GM13976 (cell line): ENCODE measurements at regions not wholly inside any gene's neighbourhood (a gene's known extent, or its start where the extent isn't known, plus 50 kb on each side); places are given as distances from the start of the nearest gene placed in this dataset.

Experiments
- DNase-seq: peaks from one replicate; pipeline ENCODE4 v3.0.0; 2012; ENCODE audit warnings: low spot score
- in situ Hi-C: fragments of 300-500 bp; cut with MboI; formaldehyde crosslinking; loops from one replicate; pipeline ENCODE4 v1.12.0; 2022; ENCODE audit warnings: low sequenced_read_pairs, mixed read lengths, inconsistent platforms; ENCODE audit not compliant: unreplicated experiment
- TF ChIP-seq, protein P1 (sequence below): IDR thresholded peaks from 2 replicates; pipeline ENCODE4 v1.5.1; 2012; ENCODE audit warnings: borderline replicate concordance, mild to moderate bottlenecking; ENCODE audit not compliant: insufficient read depth; ENCODE audit errors: extremely low read depth, missing control alignments, control extremely low read depth

DNA sequence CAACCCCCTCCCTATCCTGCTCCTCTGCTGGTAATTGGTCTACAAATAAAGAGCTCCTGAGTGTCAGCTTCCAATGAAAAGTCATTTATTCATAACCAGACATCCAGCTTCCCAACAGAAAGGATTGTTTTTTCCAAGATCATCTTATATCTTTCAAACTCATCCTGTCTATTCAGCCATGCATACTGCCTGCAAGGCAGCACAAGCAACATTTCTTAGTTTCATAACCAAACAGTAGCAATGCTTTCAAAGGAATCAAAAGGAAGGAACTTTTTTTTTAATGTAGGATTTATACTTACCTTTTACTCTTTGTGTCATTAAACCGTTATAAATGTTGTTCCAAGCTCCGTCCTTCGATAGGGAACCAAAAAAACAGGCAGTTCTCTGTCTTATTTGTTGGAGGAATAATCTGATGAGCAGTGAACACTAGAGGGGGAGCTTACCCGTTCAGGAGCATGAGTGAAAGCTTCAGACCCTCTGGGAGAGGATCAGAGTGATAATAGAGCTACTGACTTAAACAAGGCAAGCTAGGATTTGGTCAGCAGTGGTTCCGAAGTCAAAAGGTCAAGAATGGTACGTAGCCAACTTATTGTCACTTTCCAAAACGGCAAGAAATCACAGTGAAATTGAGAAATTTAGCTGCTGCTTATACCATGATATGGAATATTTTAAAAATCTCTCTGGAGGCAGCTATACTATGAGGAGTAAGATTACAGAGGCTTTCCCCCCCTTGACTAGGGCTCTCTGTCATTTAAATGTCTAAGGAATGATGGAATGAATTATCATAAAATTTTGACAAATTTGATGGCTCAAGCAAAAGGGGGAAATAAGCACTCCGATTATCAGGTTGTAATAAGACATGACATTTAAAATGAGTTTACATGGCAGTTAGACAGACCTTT, 892.9 kb downstream of the NR2F1-AS1 start:
- no peak for DNase-seq
- TF ChIP-seq, protein P1, sequence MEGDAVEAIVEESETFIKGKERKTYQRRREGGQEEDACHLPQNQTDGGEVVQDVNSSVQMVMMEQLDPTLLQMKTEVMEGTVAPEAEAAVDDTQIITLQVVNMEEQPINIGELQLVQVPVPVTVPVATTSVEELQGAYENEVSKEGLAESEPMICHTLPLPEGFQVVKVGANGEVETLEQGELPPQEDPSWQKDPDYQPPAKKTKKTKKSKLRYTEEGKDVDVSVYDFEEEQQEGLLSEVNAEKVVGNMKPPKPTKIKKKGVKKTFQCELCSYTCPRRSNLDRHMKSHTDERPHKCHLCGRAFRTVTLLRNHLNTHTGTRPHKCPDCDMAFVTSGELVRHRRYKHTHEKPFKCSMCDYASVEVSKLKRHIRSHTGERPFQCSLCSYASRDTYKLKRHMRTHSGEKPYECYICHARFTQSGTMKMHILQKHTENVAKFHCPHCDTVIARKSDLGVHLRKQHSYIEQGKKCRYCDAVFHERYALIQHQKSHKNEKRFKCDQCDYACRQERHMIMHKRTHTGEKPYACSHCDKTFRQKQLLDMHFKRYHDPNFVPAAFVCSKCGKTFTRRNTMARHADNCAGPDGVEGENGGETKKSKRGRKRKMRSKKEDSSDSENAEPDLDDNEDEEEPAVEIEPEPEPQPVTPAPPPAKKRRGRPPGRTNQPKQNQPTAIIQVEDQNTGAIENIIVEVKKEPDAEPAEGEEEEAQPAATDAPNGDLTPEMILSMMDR, result no peak
- in situ Hi-C loops, result no loop called here

DNA sequence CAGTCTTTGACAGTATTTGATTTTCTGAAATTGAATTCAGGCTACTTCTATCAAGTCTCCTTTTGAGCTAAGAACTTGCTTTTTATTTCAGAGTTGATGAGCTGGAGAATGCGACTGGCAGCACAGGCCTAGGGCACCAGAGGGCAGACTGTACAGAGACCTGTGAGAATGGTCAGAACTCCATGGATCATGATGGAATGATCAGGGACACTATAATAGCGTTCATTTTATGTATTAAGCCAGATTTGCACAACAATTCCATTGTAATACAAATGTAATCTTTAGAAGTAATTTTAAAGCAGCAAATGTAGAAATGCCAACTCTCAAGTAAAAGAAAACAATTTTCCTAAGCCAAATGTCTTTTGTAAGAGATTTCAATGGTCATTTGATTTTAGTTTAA, 902.4 kb downstream of the NR2F1-AS1 start:
- TF ChIP-seq, protein P1, result no peak
- in situ Hi-C loops, result no loop called here
- DNase-seq, result no peak

DNA sequence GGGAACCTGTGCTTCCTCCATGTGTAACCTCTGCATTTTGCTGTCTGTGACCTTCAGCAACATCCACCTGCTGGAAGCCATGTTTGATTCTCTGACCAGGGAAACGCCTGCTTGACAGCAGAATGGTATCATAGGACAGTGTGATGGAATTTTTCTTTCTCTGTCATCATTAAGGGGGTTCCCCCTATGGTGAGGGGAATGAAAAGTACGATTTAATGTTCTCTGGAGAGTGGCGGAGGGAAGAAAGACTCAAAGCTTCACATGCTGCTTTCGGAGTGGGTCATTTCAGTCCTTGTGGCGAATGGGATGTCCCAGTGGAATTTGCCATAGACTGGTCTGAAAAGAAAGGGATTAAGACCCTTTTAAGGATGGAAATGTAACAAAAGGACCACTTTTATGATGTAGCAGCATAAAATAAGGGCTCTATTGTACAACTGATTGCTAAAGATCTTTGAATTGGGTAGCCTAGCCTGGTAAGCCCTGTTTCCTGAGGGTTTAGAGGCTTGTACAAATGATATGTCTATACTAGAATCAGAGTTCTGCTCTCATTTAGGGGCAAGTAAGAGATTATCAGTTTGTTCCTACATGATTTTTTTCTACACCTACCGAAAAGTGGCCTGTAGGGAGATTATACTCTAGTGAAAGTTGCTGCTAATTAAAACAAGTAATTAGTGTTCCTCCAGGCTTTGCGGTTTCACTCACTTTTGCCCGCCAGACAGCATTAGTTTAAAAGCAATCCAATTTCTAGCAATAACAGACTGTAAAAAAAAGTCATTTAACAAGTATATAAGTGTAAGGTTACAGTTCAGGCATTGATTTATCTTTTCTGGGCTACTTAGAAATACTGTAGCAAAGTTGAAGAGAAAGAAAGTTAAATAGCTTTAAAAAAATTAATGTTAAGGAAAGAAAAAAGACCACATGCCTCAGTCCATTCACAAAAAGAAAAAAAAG, 904.5 kb downstream of the NR2F1-AS1 start:
- TF ChIP-seq, protein P1, result no peak
- in situ Hi-C loops, result no loop called here
- DNase-seq, result no peak

DNA sequence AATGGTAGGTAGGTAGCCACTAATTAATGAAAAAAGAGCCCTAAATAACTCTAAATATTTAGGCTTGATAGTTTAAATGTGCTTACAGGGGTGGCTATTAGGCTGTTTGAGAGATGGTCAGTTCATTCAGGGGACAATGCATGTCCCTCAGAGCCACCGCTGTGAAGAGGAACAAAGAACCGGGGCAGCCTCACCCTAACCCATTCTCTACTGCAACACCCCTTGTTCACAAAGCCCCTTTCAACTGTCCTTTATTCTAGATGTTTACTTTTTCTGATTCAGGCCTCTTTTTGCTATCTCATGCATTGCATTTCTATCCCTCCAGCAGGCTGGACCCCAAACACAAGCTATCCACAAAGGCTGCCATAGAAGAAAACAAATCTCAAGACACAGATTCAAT, 906.7 kb downstream of the NR2F1-AS1 start:
- in situ Hi-C loops, result no loop called here
- no peak for DNase-seq
- TF ChIP-seq, protein P1, result no peak

DNA sequence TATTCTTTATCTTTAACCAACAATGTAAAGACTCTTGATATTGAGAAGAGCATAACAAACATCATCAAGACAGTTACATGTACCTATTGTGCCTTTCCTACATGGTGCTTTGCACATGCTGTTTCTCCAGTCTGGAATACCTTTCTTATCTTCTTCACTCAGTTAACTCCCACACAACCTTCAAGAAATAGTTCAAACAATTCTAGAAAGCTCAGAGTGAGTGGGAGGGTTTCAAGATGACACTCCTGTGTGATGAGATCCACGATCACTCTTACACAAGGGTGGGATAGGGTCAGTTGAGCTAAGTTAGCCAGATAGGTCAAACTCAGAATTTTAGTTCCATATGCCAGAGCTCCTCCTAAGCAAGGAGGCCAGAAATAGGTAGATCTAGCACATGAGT, 915.5 kb downstream of the NR2F1-AS1 start:
- no peak for DNase-seq
- in situ Hi-C loops, result no loop called here
- TF ChIP-seq, protein P1, result no peak

DNA sequence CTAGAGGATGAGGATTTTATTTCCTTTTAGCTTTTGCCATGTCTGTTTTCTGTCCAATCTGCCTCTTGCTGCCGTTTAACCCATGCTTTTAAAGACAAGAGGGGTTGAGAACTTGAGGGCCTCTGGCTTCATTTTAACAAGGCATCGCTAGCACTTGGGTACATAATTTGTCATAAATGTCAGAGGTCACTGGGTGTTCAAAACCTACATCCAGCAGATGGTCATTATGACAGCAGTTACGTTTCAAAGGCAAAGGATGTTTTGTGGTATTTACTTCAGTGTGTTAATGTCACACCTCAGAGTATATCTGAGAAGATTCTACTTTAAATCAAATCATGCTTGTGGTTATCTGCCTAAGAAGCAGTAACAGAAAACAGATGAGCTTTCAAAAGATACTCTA, 918.3 kb downstream of the NR2F1-AS1 start:
- TF ChIP-seq, protein P1, result no peak
- in situ Hi-C loops, result no loop called here
- no peak for DNase-seq
